Hematopoietic multipotent progenitor cell treated with erythropoietin and hydrocortisone succinate and interleukin-3 and kit ligand, for 6 days (in vitro differentiated cells): ENCODE measurements at regions not wholly inside any gene's neighbourhood (a gene's known extent, or its start where the extent isn't known, plus 50 kb on each side); places are given as distances from the start of the nearest gene placed in this dataset.
"Not testable (repeated sequence)": the region's sequence is repeated elsewhere in the genome, so short reads cannot be mapped to it uniquely, and the experiment has no call there.

Experiments used
- DNase-seq: peaks from one replicate; pipeline ENCODE4 v3.0.0-alpha.2; 2015

DNA sequence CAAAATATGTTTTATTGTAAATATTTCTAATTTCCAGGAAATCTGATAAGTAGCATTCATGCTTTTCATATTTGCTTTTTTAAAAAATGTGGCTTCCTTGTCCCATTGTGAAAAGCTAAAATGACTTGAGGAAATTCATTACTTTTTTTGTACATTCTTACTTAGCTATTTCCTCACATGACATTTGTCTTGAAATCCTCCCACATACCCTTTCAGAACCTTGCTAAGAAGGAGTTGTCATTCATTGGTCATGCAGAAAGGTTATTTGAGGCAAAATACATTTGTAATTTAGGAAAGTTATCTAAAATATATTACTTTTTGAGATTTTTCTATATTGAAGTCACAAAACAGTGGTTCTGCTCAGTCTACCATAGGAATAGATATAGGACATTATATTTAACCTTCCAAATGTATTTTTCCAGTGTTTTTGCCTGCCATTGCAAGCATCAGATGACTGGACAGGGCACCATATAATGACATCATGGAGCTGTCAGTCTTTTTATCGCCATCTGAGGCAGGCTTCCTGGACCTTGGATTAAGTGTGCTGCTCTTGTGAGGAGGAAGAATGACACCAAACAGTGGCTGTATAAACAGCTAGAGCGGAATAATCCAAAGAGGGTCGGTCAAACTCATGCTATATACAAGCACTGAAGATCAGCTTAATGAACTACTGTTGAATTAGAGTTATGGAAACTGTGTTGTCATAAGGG is 109.4 kb upstream of the HCRTR2 start:
- DNase-seq: no peak

DNA sequence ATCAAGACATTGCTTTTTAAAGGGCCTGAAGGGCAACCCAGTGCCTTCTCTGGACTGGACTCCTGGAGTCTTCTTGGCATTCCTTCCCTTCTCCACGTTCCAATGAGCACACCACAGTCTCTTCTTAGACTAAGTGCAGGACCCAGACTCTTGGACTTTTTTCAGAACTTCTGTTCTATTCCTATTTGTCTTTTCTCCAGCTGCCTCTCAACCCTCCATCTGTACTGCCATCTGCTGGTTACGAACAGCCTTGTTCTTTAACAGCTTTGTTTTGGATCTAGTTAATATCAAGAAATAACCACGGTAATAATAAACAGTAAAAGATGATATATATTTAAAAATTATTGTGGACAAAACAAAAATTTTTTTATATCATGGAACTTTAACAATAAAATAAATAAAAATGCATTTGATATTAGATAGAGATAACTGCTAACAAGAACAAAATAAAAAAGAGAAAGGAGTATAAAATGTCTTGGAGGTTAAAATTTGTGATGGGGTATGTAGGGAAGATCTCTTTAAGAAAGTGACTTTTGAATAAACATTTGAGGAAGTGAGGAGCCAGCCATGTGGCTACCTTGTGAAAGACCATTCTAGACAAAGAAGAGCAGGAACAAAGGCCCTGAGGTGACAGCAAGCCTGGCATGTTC is 105.1 kb upstream of the HCRTR2 start:
- peak; percentile 67 for DNase-seq

GRCh38 chr6:55082021-55082420 is 92.3 kb upstream of the HCRTR2 start:
- DNase-seq: no peak

GRCh38 chr6:55088011-55088410 is 86.3 kb upstream of the HCRTR2 start:
- not testable (repeated sequence) for DNase-seq

GRCh38 chr6:55088902-55089301 is 85.4 kb upstream of the HCRTR2 start:
- DNase-seq: no peak

- DNase-seq: no peak
Observed at GRCh38 chr6:55089325-55089724, 85.0 kb upstream of the HCRTR2 start.

GRCh38 chr6:55100686-55101085 is 73.6 kb upstream of the HCRTR2 start:
- DNase-seq: no peak

DNA sequence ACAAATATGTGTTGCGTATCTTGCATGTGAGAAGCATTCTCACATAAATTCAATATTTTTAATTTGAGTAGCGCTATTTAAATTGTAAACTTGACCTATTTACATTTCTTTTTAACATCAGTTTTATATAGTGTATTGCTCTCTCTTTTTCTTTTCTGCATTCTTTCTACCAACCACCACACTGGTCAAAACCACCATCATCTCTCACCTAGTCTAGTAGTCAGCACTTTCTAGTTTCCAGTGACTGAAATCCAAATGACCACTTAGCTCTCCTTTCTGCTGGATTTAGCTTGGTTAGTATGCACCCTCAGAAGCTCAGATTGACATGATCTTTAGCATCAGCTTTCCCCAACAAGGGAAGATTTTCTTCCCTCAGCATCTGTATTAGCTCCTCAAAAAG is 73.2 kb upstream of the HCRTR2 start:
- no peak for DNase-seq

- no peak for DNase-seq
Observed at GRCh38 chr6:55108134-55109130, 65.9 kb upstream of the HCRTR2 start.

DNA sequence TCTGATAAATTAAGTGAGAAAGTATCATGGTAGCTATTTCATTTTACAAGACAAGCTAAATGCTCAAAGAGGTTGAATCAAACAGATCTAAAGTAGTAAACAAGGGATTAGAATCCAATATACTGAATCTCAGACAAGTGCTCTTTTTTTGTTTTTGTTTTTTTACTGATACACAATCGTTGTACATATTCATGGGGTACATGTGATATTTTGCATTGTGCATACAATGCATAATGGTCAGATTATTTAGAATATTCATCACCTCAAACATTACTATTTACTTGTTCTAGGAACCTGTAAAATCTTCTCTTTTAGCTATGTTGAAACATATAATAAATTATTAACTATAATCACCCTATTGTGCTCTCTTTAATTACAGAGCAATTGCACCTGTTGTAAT is 57.0 kb upstream of the HCRTR2 start:
- DNase-seq: no peak

- not testable (repeated sequence) for DNase-seq
Observed at GRCh38 chr6:55124241-55124640, 50.1 kb upstream of the HCRTR2 start.
